Smooth muscle cell (in vitro differentiated cells): ENCODE measurements at regions not wholly inside any gene's neighbourhood (a gene's known extent, or its start where the extent isn't known, plus 50 kb on each side); places are given as distances from the start of the nearest gene placed in this dataset.
"Not testable (repeated sequence)": the region's sequence is repeated elsewhere in the genome, so short reads cannot be mapped to it uniquely, and the experiment has no call there.

Experiments
- DNase-seq: peaks from one replicate; lab custom pipeline; 2025; ENCODE audit not compliant: unreplicated experiment; lab: John Stamatoyannopoulos, UW
- H2AFZ ChIP-seq: fragments of 200-600 bp; sonication (generic); 2 replicates; pipeline ENCODE4 v1.6.0; 2016; ENCODE audit warnings: antibody characterized with exemption, low read depth, mild to moderate bottlenecking
- H3F3A ChIP-seq: fragments of 200-600 bp; sonication (generic); 2 replicates; pipeline ENCODE4 v1.6.0; 2017; ENCODE audit warnings: antibody characterized with exemption, low read depth
- H3K27ac ChIP-seq: fragments of 200-600 bp; sonication (generic); 2 replicates; pipeline ENCODE4 v1.5.1; 2016; ENCODE audit warnings: low read depth, mild to moderate bottlenecking
- H3K27me3 ChIP-seq: fragments of 200-600 bp; sonication (generic); 2 replicates; pipeline ENCODE4 v1.6.1; 2016; ENCODE audit warnings: low read depth, mild to moderate bottlenecking
- H3K36me3 ChIP-seq: fragments of 200-600 bp; sonication (generic); 2 replicates; pipeline ENCODE4 v1.5.1; 2016; ENCODE audit warnings: low read depth
- H3K4me1 ChIP-seq: fragments of 200-600 bp; sonication (generic); 2 replicates; pipeline ENCODE4 v1.5.1; 2016; ENCODE audit warnings: low read depth
- H3K4me2 ChIP-seq: fragments of 200-600 bp; sonication (generic); 2 replicates; pipeline ENCODE4 v1.6.0; 2016; ENCODE audit warnings: mild to moderate bottlenecking
- H3K4me3 ChIP-seq: fragments of 200-600 bp; sonication (generic); 2 replicates; pipeline ENCODE4 v1.5.1; 2016; ENCODE audit warnings: mild to moderate bottlenecking
- H3K79me2 ChIP-seq: fragments of 200-600 bp; sonication (generic); 2 replicates; pipeline ENCODE4 v1.6.0; 2016; ENCODE audit warnings: low read depth, mild to moderate bottlenecking
- H3K9ac ChIP-seq: fragments of 200-600 bp; sonication (generic); 2 replicates; pipeline ENCODE4 v1.6.0; 2016; ENCODE audit warnings: low read depth
- H3K9me3 ChIP-seq: fragments of 200-600 bp; sonication (generic); replicated peaks from 2 replicates; pipeline ENCODE4 v1.5.1; 2016; ENCODE audit warnings: low read depth
- H4K20me1 ChIP-seq: fragments of 200-600 bp; sonication (generic); 2 replicates; pipeline ENCODE4 v1.6.0; 2016; ENCODE audit warnings: low read depth
- CTCF ChIP-seq: fragments of 200-600 bp; sonication (generic); IDR thresholded peaks from 2 replicates; pipeline ENCODE4 v1.5.1; 2017; ENCODE audit warnings: borderline replicate concordance, mild to moderate bottlenecking, antibody characterized with exemption; ENCODE audit not compliant: insufficient read depth, poor library complexity, severe bottlenecking
- WGBS: methylation state at CpG from one replicate; pipeline ENCODE4 v1.1.7; 2016; ENCODE audit warnings: low lambda C conversion rate; 5-methylcytosine and 5-hydroxymethylcytosine counted together

- Histone ChIP-seq H3K27me3 (no peaks in the 10 kb centered on the region), H3K4me1 (peaks cover 9% of the 10 kb centered on the region), H3F3A (no peaks in the 10 kb centered on the region), H3K9me3 (peaks cover 11% of the 10 kb centered on the region), H3K36me3 (no peaks in the 10 kb centered on the region), H3K79me2 (no peaks in the 10 kb centered on the region), H3K27ac (no peak overlapping the region), H4K20me1 (no peaks in the 10 kb centered on the region), H2AFZ (no peak overlapping the region), H3K9ac (no peak overlapping the region), H3K4me3 (no peak overlapping the region), H3K4me2 (no peak overlapping the region)
- no peak for TF ChIP-seq CTCF
- DNase-seq, result no peak
Measured at GRCh38 chr5:103385722-103386121, 127.2 kb downstream of the MACIR start.

GRCh38 chr5:103377638-103378037 is 119.1 kb downstream of the MACIR start:
- H3K4me2 ChIP-seq, H3F3A ChIP-seq, H3K4me3 ChIP-seq, H3K9me3 ChIP-seq, H3K9ac ChIP-seq, H3K4me1 ChIP-seq, H4K20me1 ChIP-seq, H3K27me3 ChIP-seq, DNase-seq, H3K27ac ChIP-seq, H3K79me2 ChIP-seq, H3K36me3 ChIP-seq, H2AFZ ChIP-seq: not testable (repeated sequence)
- WGBS, result 93% methylated on average over 4 of the region's 4 CpGs

GRCh38 chr5:103375863-103376591 is 117.5 kb downstream of the MACIR start:
- no peaks in the 10 kb centered on the region for H3K79me2 ChIP-seq
- 93% methylated on average over 3 of the region's 3 CpGs for WGBS
- no peak for TF ChIP-seq CTCF
- no peaks in the 10 kb centered on the region for H3K9me3 ChIP-seq
- no peaks in the 10 kb centered on the region for H3K27me3 ChIP-seq
- no peaks in the 10 kb centered on the region for H3F3A ChIP-seq
- H3K36me3 ChIP-seq, result no peaks in the 10 kb centered on the region
- H2AFZ ChIP-seq, result no peak overlapping the region
- H3K4me2 ChIP-seq, result no peak overlapping the region
- H3K9ac ChIP-seq, result no peak overlapping the region
- H3K4me1 ChIP-seq, result no peaks in the 10 kb centered on the region
- H3K4me3 ChIP-seq, result no peak overlapping the region
- DNase-seq, result no peak
- no peak overlapping the region for H3K27ac ChIP-seq
- no peaks in the 10 kb centered on the region for H4K20me1 ChIP-seq

GRCh38 chr5:103375350-103375749 is 116.8 kb downstream of the MACIR start:
- WGBS, result 66% methylated on average over 1 of the region's 1 CpG
- Histone ChIP-seq H3K4me2 (no peak overlapping the region), H3K4me1 (no peaks in the 10 kb centered on the region), H3K4me3 (no peak overlapping the region), H3K9me3 (no peaks in the 10 kb centered on the region), H3K9ac (no peak overlapping the region), H3F3A (no peaks in the 10 kb centered on the region), H3K79me2 (no peaks in the 10 kb centered on the region), H3K27ac (no peak overlapping the region), H3K27me3 (no peaks in the 10 kb centered on the region), H2AFZ (no peak overlapping the region), H3K36me3 (no peaks in the 10 kb centered on the region), H4K20me1 (no peaks in the 10 kb centered on the region)
- no peak for DNase-seq
- TF ChIP-seq CTCF, result no peak
